HG03469 (cell line): ENCODE measurements at regions not wholly inside any gene's neighbourhood (a gene's known extent, or its start where the extent isn't known, plus 50 kb on each side); places are given as distances from the start of the nearest gene placed in this dataset.
"Not testable (repeated sequence)": the region's sequence is repeated elsewhere in the genome, so short reads cannot be mapped to it uniquely, and the experiment has no call there.

Experiments used
- ATAC-seq: cut with Tn5 transposase; IDR thresholded peaks from one replicate; pipeline ENCODE4 v1.9.1; 2021; ENCODE audit warnings: mild to moderate bottlenecking, moderate library complexity, moderate number of reproducible peaks; ENCODE audit not compliant: unreplicated experiment

- ATAC-seq, result not testable (repeated sequence)
Measured at GRCh38 chr16:32115562-32115961, 137.5 kb upstream of the TP53TG3D start.

- no peak for ATAC-seq
Measured at GRCh38 chr16:32116080-32116479, 137.0 kb upstream of the TP53TG3D start.

GRCh38 chr16:32116533-32116932 lies 136.6 kb upstream of the TP53TG3D start:
- ATAC-seq, result not testable (repeated sequence)

GRCh38 chr16:32120372-32120771 lies 132.7 kb upstream of the TP53TG3D start:
- not testable (repeated sequence) for ATAC-seq

GRCh38 chr16:32120779-32121178 lies 132.3 kb upstream of the TP53TG3D start:
- ATAC-seq, result not testable (repeated sequence)

GRCh38 chr16:32121273-32121900 lies 131.7 kb upstream of the TP53TG3D start:
- ATAC-seq, result not testable (repeated sequence)

- ATAC-seq, result not testable (repeated sequence)
Measured at GRCh38 chr16:32152434-32152833, 100.7 kb upstream of the TP53TG3D start.

- ATAC-seq, result not testable (repeated sequence)
Measured at GRCh38 chr16:32187918-32188669, 65.0 kb upstream of the TP53TG3D start.

- not testable (repeated sequence) for ATAC-seq
Measured at GRCh38 chr16:32202585-32202984, 50.5 kb upstream of the TP53TG3D start.
